Right forelimb (tissue), 1 donor: ENCODE measurements at regions not wholly inside any gene's neighbourhood (a gene's known extent, or its start where the extent isn't known, plus 50 kb on each side); places are given as distances from the start of the nearest gene placed in this dataset.

Source experiments
- DNase-seq: peaks from one replicate; pipeline ENCODE4 v3.0.0-alpha.2; 2018

- no peak for DNase-seq
Observed at GRCh38 chr2:239537633-239538356, 137.0 kb upstream of the HDAC4 start.

GRCh38 chr2:239536186-239536585, 135.4 kb upstream of the HDAC4 start:
- no peak for DNase-seq

GRCh38 chr2:239535413-239536144, 134.8 kb upstream of the HDAC4 start:
- no peak for DNase-seq

GRCh38 chr2:239534581-239535412, 134.0 kb upstream of the HDAC4 start:
- DNase-seq, result no peak

- no peak for DNase-seq
Observed at GRCh38 chr2:239533569-239534316, 132.9 kb upstream of the HDAC4 start.

GRCh38 chr2:239532859-239533258, 132.0 kb upstream of the HDAC4 start:
- DNase-seq, result no peak

GRCh38 chr2:239532250-239532649, 131.4 kb upstream of the HDAC4 start:
- no peak for DNase-seq

- DNase-seq, result no peak
Observed at GRCh38 chr2:239531456-239532241, 130.8 kb upstream of the HDAC4 start.

GRCh38 chr2:239530749-239531316, 130.0 kb upstream of the HDAC4 start:
- no peak for DNase-seq

- DNase-seq, result no peak
Observed at GRCh38 chr2:239529313-239530015, 128.6 kb upstream of the HDAC4 start.

- no peak for DNase-seq
Observed at GRCh38 chr2:239528883-239529282, 128.1 kb upstream of the HDAC4 start.

- no peak for DNase-seq
Observed at GRCh38 chr2:239528146-239528545, 127.3 kb upstream of the HDAC4 start.

- no peak for DNase-seq
Observed at GRCh38 chr2:239526666-239527415, 126.0 kb upstream of the HDAC4 start.

- no peak for DNase-seq
Observed at GRCh38 chr2:239526038-239526437, 125.2 kb upstream of the HDAC4 start.

GRCh38 chr2:239523954-239524330, 123.1 kb upstream of the HDAC4 start:
- no peak for DNase-seq

- no peak for DNase-seq
Observed at GRCh38 chr2:239523147-239523953, 122.5 kb upstream of the HDAC4 start.

- DNase-seq, result no peak
Observed at GRCh38 chr2:239522740-239523119, 121.9 kb upstream of the HDAC4 start.

GRCh38 chr2:239522002-239522739, 121.4 kb upstream of the HDAC4 start:
- no peak for DNase-seq

- DNase-seq, result no peak
Observed at GRCh38 chr2:239521518-239521815, 120.6 kb upstream of the HDAC4 start.
